CD14-positive monocyte (primary cell): ENCODE measurements at regions not wholly inside any gene's neighbourhood (a gene's known extent, or its start where the extent isn't known, plus 50 kb on each side); places are given as distances from the start of the nearest gene placed in this dataset.

ENCODE experiments used
- DNase-seq, 3 donors: peaks; one replicate each; pipeline ENCODE4 v3.0.0-alpha.2; 2011 to 2022
- H2AFZ ChIP-seq: 2 replicates; pipeline ENCODE4 v1.6.0; 2012; ENCODE audit warnings: mild to moderate bottlenecking, low read depth, low read length, inconsistent platforms; ENCODE audit not compliant: insufficient read depth, poor library complexity, severe bottlenecking
- H3K27ac ChIP-seq, 2 donors: 1 replicate in 1 of 2; 2 replicates in 1 of 2; pipeline ENCODE4 v1.5.1; 2012 to 2013; ENCODE audit warnings: low read length in 2 of 2, control low read depth in 1 of 2, inconsistent platforms in 1 of 2, low read depth in 1 of 2, mild to moderate bottlenecking in 1 of 2
- H3K27me3 ChIP-seq, 2 donors: one replicate each; pipeline versions ENCODE4 v1.6.0 to v1.6.1; 2011 to 2013; ENCODE audit warnings: low read length in 2 of 2; ENCODE audit not compliant: control insufficient read depth in 2 of 2, insufficient read depth in 2 of 2
- H3K36me3 ChIP-seq, 2 donors: replicated peaks in 1 of 2; 1 replicate in 1 of 2; 2 replicates in 1 of 2; pipeline versions ENCODE4 v1.5.1 to v1.6.1; 2012 to 2013; ENCODE audit warnings: low read length in 2 of 2, control low read depth in 1 of 2, inconsistent platforms in 1 of 2, mild to moderate bottlenecking in 1 of 2; ENCODE audit not compliant: insufficient read depth in 2 of 2, control insufficient read depth in 1 of 2
- H3K4me1 ChIP-seq, 2 donors: 1 replicate in 1 of 2; 2 replicates in 1 of 2; pipeline versions ENCODE4 v1.5.1 to v1.6.1; 2012 to 2013; ENCODE audit warnings: low read length in 2 of 2, control low read depth in 1 of 2, inconsistent platforms in 1 of 2, mild to moderate bottlenecking in 1 of 2, moderate library complexity in 1 of 2; ENCODE audit not compliant: insufficient read depth in 2 of 2, control insufficient read depth in 1 of 2
- H3K4me2 ChIP-seq: replicated peaks from 2 replicates; pipeline ENCODE3; 2012; ENCODE audit warnings: low read length, moderate library complexity, mild to moderate bottlenecking; ENCODE audit not compliant: poor library complexity, severe bottlenecking; ENCODE audit errors: extremely low read depth
- H3K4me3 ChIP-seq, 3 experiments: fragments of 200-600 bp in 1 of 3; sonication (generic) in 1 of 3; replicated peaks in 1 of 3; 1 replicate in 2 of 3; 2 replicates in 1 of 3; pipeline ENCODE4 v1.5.1; 2011 to 2013; ENCODE audit warnings: low read length in 3 of 3, mild to moderate bottlenecking in 3 of 3, control low read depth in 2 of 3, low read depth in 2 of 3, inconsistent platforms in 1 of 3, moderate library complexity in 1 of 3
- H3K79me2 ChIP-seq: 2 replicates; pipeline ENCODE4 v1.6.0; 2012; ENCODE audit warnings: mild to moderate bottlenecking, control low read depth, inconsistent platforms, low read length, moderate library complexity; ENCODE audit not compliant: insufficient read depth
- H3K9ac ChIP-seq: 2 replicates; pipeline ENCODE4 v1.6.0; 2017; ENCODE audit warnings: low read length, mild to moderate bottlenecking; ENCODE audit not compliant: insufficient read depth, poor library complexity, severe bottlenecking
- H3K9me3 ChIP-seq, 2 donors: replicated peaks in 1 of 2; 1 replicate in 1 of 2; 2 replicates in 1 of 2; pipeline versions ENCODE4 v1.5.1 to v1.6.1; 2012 to 2013; ENCODE audit warnings: low read length in 2 of 2, control low read depth in 1 of 2; ENCODE audit not compliant: control insufficient read depth in 1 of 2, insufficient read depth in 1 of 2
- H4K20me1 ChIP-seq: 2 replicates; pipeline ENCODE4 v1.6.0; 2012; ENCODE audit warnings: mild to moderate bottlenecking, low read length, control low read depth, moderate library complexity; ENCODE audit not compliant: insufficient read depth
- H3K27ac Mint-ChIP-seq, 7 donors: one replicate each; pipeline ENCODE4 v1.8.0; 2020; ENCODE audit warnings: mild to moderate bottlenecking in 7 of 7, mixed read lengths in 7 of 7, moderate library complexity in 6 of 7, inconsistent platforms in 2 of 7
- H3K27me3 Mint-ChIP-seq, 3 donors: one replicate each; pipeline ENCODE4 v1.8.0; 2021 to 2022; ENCODE audit warnings: low read depth in 3 of 3, mild to moderate bottlenecking in 3 of 3, mixed read lengths in 3 of 3, moderate library complexity in 3 of 3, inconsistent platforms in 1 of 3
- H3K36me3 Mint-ChIP-seq, 2 donors: one replicate each; pipeline ENCODE4 v1.8.0; 2020; ENCODE audit warnings: mixed read lengths in 2 of 2, inconsistent platforms in 1 of 2, mild to moderate bottlenecking in 1 of 2
- H3K4me1 Mint-ChIP-seq: one replicate; pipeline ENCODE4 v1.8.0; 2020; ENCODE audit warnings: mild to moderate bottlenecking, mixed read lengths
- H3K4me3 Mint-ChIP-seq, 2 donors: one replicate each; pipeline ENCODE4 v1.8.0; 2020; ENCODE audit warnings: mild to moderate bottlenecking in 2 of 2, mixed read lengths in 2 of 2, moderate library complexity in 1 of 2
- H3K9me3 Mint-ChIP-seq, 7 donors: one replicate each; pipeline ENCODE4 v1.8.0; 2020 to 2022; ENCODE audit warnings: mixed read lengths in 7 of 7, mild to moderate bottlenecking in 6 of 7, moderate library complexity in 6 of 7, inconsistent platforms in 2 of 7
- CTCF ChIP-seq: fragments of 200-600 bp; IDR thresholded peaks from one replicate; pipeline ENCODE4 v1.8.0; 2022; ENCODE audit warnings: antibody characterized with exemption, mild to moderate bottlenecking
- WGBS: methylation state at CpG from one replicate; pipeline ENCODE4 v1.1.5; 2013; ENCODE audit warnings: missing lambda C conversion rate; ENCODE audit not compliant: insufficient coverage; 5-methylcytosine and 5-hydroxymethylcytosine counted together
- intact Hi-C, 2 donors: fragments of 100-400 bp; cut with micrococcal nuclease; formaldehyde crosslinking; loops; one replicate each; pipeline versions ENCODE4 v1.15.0 to v1.15.1; 2023

- WGBS = no CpG with 5 or more reads among the region's 4 CpGs
- intact Hi-C loops = no loop called here
- no peaks in the 10 kb centered on the region for H3K9me3 ChIP-seq
Measured at GRCh38 chr2:220209751-220210150, 582.3 kb downstream of the SLC4A3 start.

GRCh38 chr2:220212296-220213080 lies 585.1 kb downstream of the SLC4A3 start:
- Mint-ChIP-seq H3K4me3 (no peak overlapping the region), H3K27me3 (no peaks in the 10 kb centered on the region), H3K27ac (no peak overlapping the region), H3K36me3 (no peaks in the 10 kb centered on the region), H3K4me1 (no peaks in the 10 kb centered on the region), H3K9me3 (peaks cover 0 to 3% (median 0%) of the 10 kb centered on the region in 7 donors)
- no peak overlapping the region for H3K4me3 ChIP-seq
- H2AFZ ChIP-seq = no peak overlapping the region
- no peaks in the 10 kb centered on the region for H4K20me1 ChIP-seq
- H3K36me3 ChIP-seq = no peaks in the 10 kb centered on the region
- no peak for TF ChIP-seq CTCF
- no peak overlapping the region for H3K4me2 ChIP-seq
- no peak overlapping the region for H3K9ac ChIP-seq
- no peaks in the 10 kb centered on the region for H3K4me1 ChIP-seq
- DNase-seq = no peak
- H3K27me3 ChIP-seq = no peaks in the 10 kb centered on the region
- intact Hi-C loops = no loop called here
- no peaks in the 10 kb centered on the region for H3K9me3 ChIP-seq
- H3K79me2 ChIP-seq = no peaks in the 10 kb centered on the region
- no peak overlapping the region for H3K27ac ChIP-seq
- no CpG with 5 or more reads among the region's 5 CpGs for WGBS

More at GRCh38 chr2:220209751-220210150, 582.3 kb downstream of the SLC4A3 start:
- H3K27me3 ChIP-seq = no peaks in the 10 kb centered on the region
- no peak overlapping the region for H2AFZ ChIP-seq
- no peak overlapping the region for H3K4me3 Mint-ChIP-seq
- no peaks in the 10 kb centered on the region for H3K36me3 ChIP-seq
- no peak overlapping the region for H3K27ac Mint-ChIP-seq
- no peaks in the 10 kb centered on the region for H4K20me1 ChIP-seq
- H3K36me3 Mint-ChIP-seq = no peaks in the 10 kb centered on the region
- no peaks in the 10 kb centered on the region for H3K4me1 Mint-ChIP-seq
- peaks cover 0 to 4% (median 3%) of the 10 kb centered on the region in 7 donors for H3K9me3 Mint-ChIP-seq
- no peaks in the 10 kb centered on the region for H3K4me1 ChIP-seq
- H3K79me2 ChIP-seq = no peaks in the 10 kb centered on the region
- H3K4me2 ChIP-seq = no peak overlapping the region
- no peak overlapping the region for H3K4me3 ChIP-seq
- no peak for DNase-seq
- no peak for TF ChIP-seq CTCF
- H3K27me3 Mint-ChIP-seq = no peaks in the 10 kb centered on the region
- no peak overlapping the region for H3K27ac ChIP-seq
- H3K9ac ChIP-seq = no peak overlapping the region
